Mesothelial cell of epicardium (in vitro differentiated cells): ENCODE measurements at regions not wholly inside any gene's neighbourhood (a gene's known extent, or its start where the extent isn't known, plus 50 kb on each side); places are given as distances from the start of the nearest gene placed in this dataset.

Source experiments
- DNase-seq, 2 experiments: peaks; one replicate each; pipeline ENCODE4 v3.0.0; 2021; ENCODE audit warnings: low spot score in 2 of 2; ENCODE audit not compliant: unreplicated experiment in 2 of 2
- H3K27ac Mint-ChIP-seq: 2 replicates; pipeline ENCODE4 v1.8.0; 2021; ENCODE audit warnings: mixed read lengths
- H3K27me3 Mint-ChIP-seq: 2 replicates; pipeline ENCODE4 v1.8.0; 2021; ENCODE audit warnings: low read depth, mixed read lengths
- H3K36me3 Mint-ChIP-seq: 2 replicates; pipeline ENCODE4 v1.8.0; 2021; ENCODE audit warnings: mixed read lengths
- H3K4me1 Mint-ChIP-seq: 2 replicates; pipeline ENCODE4 v1.8.0; 2021; ENCODE audit warnings: mixed read lengths
- H3K4me3 Mint-ChIP-seq: 2 replicates; pipeline ENCODE4 v1.8.0; 2021; ENCODE audit warnings: mild to moderate bottlenecking, moderate library complexity, mixed read lengths
- H3K9me3 Mint-ChIP-seq: 2 replicates; pipeline ENCODE4 v1.8.0; 2021; ENCODE audit warnings: mixed read lengths
- TF ChIP-seq, protein P1 (sequence below): fragments of 200-600 bp; sonication (generic); IDR thresholded peaks from one replicate; pipeline ENCODE4 v1.5.0; 2021; ENCODE audit warnings: antibody characterized with exemption; ENCODE audit not compliant: unreplicated experiment

DNA sequence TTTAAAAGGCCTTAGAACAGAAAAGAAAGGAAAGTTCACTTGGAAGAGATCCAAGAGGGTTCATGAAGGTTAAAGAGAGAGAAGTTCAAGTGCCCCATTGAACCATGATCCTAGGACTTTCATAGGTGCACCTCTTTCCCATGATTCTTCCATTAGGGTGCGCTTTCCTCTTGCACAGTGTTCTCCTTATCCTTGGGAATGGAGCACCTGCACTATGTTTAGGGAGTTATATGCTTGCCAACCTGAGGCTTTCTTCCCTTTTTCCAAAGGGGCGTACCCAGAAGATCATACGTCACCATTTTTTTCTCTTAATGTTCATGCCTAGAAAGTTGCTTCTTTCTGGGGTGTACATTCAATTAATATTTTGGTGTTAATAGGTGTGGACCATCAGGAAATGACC lies 908.0 kb upstream of the SORCS1 start:
- DNase-seq = no peak
- Mint-ChIP-seq H3K4me1 (no peaks in the 10 kb centered on the region), H3K9me3 (peaks cover 6% of the 10 kb centered on the region), H3K27me3 (peaks cover 3% of the 10 kb centered on the region), H3K27ac (no peak overlapping the region), H3K4me3 (no peak overlapping the region), H3K36me3 (no peaks in the 10 kb centered on the region)
- TF ChIP-seq, protein P1, sequence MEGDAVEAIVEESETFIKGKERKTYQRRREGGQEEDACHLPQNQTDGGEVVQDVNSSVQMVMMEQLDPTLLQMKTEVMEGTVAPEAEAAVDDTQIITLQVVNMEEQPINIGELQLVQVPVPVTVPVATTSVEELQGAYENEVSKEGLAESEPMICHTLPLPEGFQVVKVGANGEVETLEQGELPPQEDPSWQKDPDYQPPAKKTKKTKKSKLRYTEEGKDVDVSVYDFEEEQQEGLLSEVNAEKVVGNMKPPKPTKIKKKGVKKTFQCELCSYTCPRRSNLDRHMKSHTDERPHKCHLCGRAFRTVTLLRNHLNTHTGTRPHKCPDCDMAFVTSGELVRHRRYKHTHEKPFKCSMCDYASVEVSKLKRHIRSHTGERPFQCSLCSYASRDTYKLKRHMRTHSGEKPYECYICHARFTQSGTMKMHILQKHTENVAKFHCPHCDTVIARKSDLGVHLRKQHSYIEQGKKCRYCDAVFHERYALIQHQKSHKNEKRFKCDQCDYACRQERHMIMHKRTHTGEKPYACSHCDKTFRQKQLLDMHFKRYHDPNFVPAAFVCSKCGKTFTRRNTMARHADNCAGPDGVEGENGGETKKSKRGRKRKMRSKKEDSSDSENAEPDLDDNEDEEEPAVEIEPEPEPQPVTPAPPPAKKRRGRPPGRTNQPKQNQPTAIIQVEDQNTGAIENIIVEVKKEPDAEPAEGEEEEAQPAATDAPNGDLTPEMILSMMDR = no peak

DNA sequence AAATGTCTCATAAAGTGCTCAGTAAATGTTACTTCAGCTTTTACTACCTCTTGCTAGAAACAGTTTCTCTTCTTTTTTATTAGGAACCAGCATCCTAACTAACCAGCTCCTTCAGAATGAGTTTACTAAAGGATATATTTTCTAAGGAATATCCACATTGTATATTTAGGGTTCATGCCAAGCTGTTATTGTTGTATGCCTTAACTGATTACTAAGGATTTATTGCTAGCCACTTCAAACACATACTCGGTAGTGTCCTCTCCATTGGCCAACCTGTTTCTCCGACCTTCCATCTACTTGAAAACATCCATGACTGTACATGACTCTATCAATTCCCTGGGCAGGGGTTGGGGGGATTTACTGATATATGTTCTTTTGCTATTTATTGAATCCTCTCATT lies 906.3 kb upstream of the SORCS1 start:
- Mint-ChIP-seq H3K9me3 (peaks cover 6% of the 10 kb centered on the region), H3K27me3 (peaks cover 3% of the 10 kb centered on the region), H3K36me3 (no peaks in the 10 kb centered on the region), H3K27ac (no peak overlapping the region), H3K4me1 (no peaks in the 10 kb centered on the region), H3K4me3 (no peak overlapping the region)
- DNase-seq = no peak
- TF ChIP-seq, protein P1 = no peak

DNA sequence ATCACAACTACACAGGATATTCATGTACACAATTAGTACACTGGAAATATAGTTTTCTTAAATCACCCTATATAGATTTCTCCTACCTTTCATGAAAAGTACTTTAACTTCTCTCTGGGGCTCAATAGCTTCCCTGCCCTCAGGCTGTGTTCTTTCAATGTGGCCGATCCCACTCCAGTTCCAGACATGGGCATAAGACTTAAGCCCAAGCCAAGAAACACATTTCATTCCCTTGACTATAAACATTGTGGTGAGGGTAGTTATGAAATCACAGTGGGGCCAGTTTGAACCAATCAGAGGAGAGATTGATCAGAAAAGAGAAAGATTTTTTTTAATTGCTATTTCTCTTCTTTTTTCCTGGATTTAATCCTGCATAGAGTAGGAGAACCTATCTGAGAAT lies 904.6 kb upstream of the SORCS1 start:
- no peaks in the 10 kb centered on the region for H3K36me3 Mint-ChIP-seq
- peaks cover 6% of the 10 kb centered on the region for H3K9me3 Mint-ChIP-seq
- peaks cover 3% of the 10 kb centered on the region for H3K4me1 Mint-ChIP-seq
- H3K4me3 Mint-ChIP-seq = no peak overlapping the region
- DNase-seq = no peak
- H3K27ac Mint-ChIP-seq = no peak overlapping the region
- TF ChIP-seq, protein P1 = no peak
- peaks cover 3% of the 10 kb centered on the region for H3K27me3 Mint-ChIP-seq

DNA sequence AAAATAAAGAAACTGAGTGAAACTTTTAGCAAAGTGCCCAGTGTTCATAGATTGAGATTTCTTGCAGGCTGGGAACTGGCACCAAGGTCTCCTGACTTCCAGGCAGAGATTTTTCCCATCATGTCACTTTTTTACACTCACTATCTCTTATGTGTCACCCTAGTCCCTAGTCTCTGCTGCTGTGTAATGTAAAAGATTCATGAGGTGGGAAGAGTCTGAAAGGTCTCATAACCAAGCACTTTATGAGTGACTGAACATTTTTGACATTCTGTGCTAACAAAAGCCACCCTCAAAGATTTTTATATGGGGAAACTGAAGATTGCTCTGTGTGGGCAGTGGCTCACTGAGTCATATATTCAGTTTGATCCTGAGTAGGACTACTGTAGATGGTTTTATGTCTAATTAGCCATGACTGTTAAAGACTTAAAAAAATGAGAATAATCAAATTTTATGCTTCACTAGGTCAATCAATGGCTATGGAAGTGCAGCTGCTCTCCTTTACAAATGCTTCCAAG lies 900.3 kb upstream of the SORCS1 start:
- Mint-ChIP-seq H3K36me3 (no peaks in the 10 kb centered on the region), H3K9me3 (peaks cover 6% of the 10 kb centered on the region), H3K27me3 (peaks cover 3% of the 10 kb centered on the region), H3K4me1 (peaks cover 3% of the 10 kb centered on the region), H3K4me3 (no peak overlapping the region), H3K27ac (no peak overlapping the region)
- TF ChIP-seq, protein P1 = no peak
- DNase-seq = no peak

DNA sequence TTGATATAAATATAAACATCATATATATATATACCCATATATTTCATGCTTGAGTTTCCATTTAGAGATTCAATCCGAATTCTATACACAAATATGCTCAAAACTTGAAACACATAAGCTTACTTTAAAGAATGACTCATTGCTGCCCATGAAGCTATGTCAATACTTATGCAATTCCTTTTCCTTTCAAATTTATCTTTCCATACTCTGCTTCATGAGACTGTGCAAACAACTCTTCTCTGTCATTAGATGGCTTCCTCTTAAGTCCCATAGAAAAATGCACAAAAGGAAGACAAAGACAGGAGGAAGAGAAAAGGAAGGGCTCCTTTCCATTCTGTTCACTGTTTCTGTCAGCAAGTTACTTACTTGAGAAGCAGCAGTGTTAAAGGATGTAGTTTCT lies 895.7 kb upstream of the SORCS1 start:
- Mint-ChIP-seq H3K27ac (no peak overlapping the region), H3K4me3 (no peak overlapping the region), H3K36me3 (no peaks in the 10 kb centered on the region), H3K9me3 (peaks cover 5% of the 10 kb centered on the region), H3K4me1 (peaks cover 3% of the 10 kb centered on the region), H3K27me3 (peaks cover 3% of the 10 kb centered on the region)
- DNase-seq = no peak
- TF ChIP-seq, protein P1 = no peak

DNA sequence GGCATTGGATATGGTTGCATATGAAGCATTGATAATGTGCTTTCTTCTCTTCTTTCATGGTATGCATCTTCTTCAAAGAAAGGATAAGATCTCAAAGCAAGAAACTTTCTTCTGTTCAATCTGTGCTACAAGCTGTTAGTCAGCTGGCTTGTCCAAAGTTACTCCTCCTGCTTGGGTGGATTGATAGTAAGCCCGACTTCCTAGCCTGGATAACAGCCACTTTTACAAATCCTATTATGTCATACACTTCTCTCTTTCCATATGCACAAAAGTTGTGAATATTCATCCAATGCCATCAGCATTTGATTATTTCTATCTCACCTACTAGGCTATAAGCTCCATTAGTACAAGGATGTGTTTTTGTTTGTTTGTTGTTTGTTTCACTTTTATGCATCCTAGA lies 891.0 kb upstream of the SORCS1 start:
- Mint-ChIP-seq H3K4me1 (no peaks in the 10 kb centered on the region), H3K9me3 (peaks cover 5% of the 10 kb centered on the region), H3K36me3 (no peaks in the 10 kb centered on the region), H3K4me3 (no peak overlapping the region), H3K27ac (no peak overlapping the region), H3K27me3 (peaks cover 3% of the 10 kb centered on the region)
- TF ChIP-seq, protein P1 = no peak
- DNase-seq = no peak
